ENCODE measurements at regions not wholly inside any gene's neighbourhood (a gene's known extent, or its start where the extent isn't known, plus 50 kb on each side); places are given as distances from the start of the nearest gene placed in this dataset.

- DNase-seq, result no peak
Observed at GRCh38 chr22:47300698-47301405, 538.4 kb downstream of the TBC1D22A start.

- no peak for DNase-seq
Observed at GRCh38 chr22:47299863-47300697, 537.6 kb downstream of the TBC1D22A start.

- DNase-seq, result no peak
Observed at GRCh38 chr22:47299211-47299862, 536.9 kb downstream of the TBC1D22A start.

GRCh38 chr22:47298017-47298785 is 535.8 kb downstream of the TBC1D22A start:
- no peak for DNase-seq

GRCh38 chr22:47297261-47298016 is 535.0 kb downstream of the TBC1D22A start:
- no peak for DNase-seq

GRCh38 chr22:47296405-47297260 is 534.2 kb downstream of the TBC1D22A start:
- DNase-seq, result no peak

GRCh38 chr22:47295982-47296381 is 533.5 kb downstream of the TBC1D22A start:
- no peak for DNase-seq

GRCh38 chr22:47295226-47295901 is 532.9 kb downstream of the TBC1D22A start:
- no peak for DNase-seq

- DNase-seq, result no peak
Observed at GRCh38 chr22:47294576-47294975, 532.1 kb downstream of the TBC1D22A start.

GRCh38 chr22:47294222-47294532 is 531.7 kb downstream of the TBC1D22A start:
- no peak for DNase-seq

GRCh38 chr22:47293368-47294221 is 531.1 kb downstream of the TBC1D22A start:
- no peak for DNase-seq

GRCh38 chr22:47292546-47293320 is 530.3 kb downstream of the TBC1D22A start:
- no peak for DNase-seq

GRCh38 chr22:47291565-47292495 is 529.4 kb downstream of the TBC1D22A start:
- DNase-seq, result no peak

- no peak for DNase-seq
Observed at GRCh38 chr22:47290706-47291430, 528.4 kb downstream of the TBC1D22A start.

GRCh38 chr22:47289336-47289985 is 527.0 kb downstream of the TBC1D22A start:
- no peak for DNase-seq

GRCh38 chr22:47288680-47289079 is 526.2 kb downstream of the TBC1D22A start:
- no peak for DNase-seq

- no peak for DNase-seq
Observed at GRCh38 chr22:47287516-47287915, 525.1 kb downstream of the TBC1D22A start.

Measured in NCI-H2107 (cell line).